NCI-H748 treated with DMSO at 0.1 percent for 48 hours (cell line): ENCODE measurements at regions not wholly inside any gene's neighbourhood (a gene's known extent, or its start where the extent isn't known, plus 50 kb on each side); places are given as distances from the start of the nearest gene placed in this dataset.
A peak's percentile ranks its signal among the peaks of the same experiment; 100 is the strongest.

ENCODE experiments used
- DNase-seq: peaks from one replicate; lab custom pipeline; 2025; lab: John Stamatoyannopoulos, UW

DNA sequence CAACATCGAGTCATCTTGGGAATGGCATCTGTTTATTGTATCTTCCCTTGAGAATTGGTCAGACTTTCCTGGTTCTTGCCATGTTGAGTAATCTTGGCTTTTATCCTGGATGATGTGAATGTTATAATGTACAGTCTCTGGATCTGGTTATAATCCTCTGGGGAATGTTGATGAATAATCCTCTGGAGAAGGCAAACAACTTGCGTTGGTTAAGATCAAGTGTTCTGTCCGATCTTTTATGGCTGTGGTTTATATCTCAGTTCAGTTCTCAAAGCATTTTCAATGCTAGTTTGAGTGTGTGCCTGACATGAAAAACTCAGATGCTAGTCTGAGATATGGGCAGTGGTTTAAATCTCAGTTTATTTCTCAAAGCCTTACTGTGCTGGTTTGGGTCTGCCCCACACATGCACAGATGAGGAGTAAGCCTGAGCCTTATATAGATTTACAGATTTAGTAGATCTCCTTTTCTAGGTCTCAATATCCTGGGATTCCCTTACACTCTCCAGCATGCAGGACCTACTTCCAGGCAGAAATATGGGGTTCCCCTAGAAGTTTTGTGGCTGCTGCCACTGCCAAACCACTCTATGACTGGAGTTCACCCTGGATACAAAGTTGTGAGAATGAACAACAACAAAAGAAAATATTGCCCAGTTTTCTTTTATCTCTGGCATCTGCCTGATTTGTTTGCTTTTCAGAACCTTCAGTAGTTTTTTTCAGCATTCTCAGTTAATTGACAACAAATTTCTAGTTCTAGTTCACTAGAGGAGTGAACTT, 191.8 kb upstream of the MAN1A1 start:
- DNase-seq = no peak

DNA sequence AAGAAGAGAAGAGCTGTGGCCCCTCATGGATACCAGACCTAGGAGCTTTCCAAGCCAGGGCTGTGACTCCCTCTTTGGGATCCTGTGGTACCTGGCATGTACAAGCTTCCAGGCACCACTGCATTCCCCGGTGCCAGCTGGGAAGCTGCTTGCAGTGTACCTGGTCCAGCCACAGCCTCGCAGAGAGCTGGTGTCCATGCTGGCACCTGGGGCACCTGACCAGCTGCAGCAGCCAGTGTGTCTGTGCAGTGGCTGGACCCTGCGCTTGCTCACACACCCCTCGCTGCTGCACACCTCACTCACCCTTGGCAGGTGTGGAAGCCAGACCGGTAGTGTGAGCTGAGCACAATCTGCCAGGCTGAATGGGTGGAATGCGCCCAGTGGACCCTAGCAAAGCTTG, 190.9 kb upstream of the MAN1A1 start:
- DNase-seq = no peak

DNA sequence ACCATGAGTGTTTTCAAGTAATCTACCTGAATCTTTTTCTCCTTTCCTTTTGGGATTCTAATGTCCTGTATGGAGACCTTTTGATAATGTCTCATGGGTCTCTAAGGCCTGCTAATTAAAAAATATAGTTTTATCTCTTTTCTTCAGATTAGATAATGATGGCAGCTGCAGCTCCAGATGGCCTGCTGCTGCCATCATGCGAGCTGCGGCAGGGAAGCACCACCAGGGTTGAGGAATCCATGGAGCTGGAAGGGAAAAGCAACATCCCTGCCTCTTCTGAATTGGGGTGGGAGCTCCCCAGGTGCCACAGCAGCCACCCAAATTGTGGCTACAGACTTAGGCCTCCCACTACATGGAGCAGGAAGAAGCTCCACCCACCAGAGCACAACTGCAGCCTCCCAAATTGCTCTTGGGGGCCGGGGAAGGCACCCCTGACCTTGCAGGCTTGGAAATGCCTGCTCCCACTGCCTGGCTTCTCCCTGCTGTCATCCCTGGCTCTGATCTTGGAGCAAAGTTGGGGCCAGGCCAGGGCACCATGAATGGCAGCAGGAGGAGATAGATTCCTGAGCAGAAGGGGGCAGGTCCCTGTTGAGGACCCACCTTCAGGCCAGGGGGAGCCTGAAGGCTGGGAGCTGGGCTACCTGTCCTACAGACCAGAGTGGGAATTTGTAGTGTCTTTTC, 189.6 kb upstream of the MAN1A1 start:
- no peak for DNase-seq

DNA sequence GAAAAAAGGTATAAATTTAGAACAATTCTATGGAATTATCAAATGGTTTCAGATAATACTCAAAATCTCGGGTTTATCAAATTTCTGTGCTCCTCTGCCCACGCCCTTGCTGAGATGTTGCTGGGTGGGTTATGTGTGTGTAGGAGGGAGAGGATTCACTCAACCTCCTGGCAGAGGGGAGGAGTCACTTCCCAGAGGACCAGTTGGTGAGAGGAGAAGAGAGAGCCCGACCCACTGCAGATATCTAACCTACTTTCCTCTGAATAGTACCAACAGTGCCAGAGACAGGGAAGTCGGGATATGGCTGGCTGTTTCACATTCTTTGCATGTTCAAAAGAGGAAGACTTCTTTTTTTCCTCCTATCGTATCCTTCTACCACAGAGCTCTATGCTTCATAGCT, 187.1 kb upstream of the MAN1A1 start:
- DNase-seq = no peak

DNA sequence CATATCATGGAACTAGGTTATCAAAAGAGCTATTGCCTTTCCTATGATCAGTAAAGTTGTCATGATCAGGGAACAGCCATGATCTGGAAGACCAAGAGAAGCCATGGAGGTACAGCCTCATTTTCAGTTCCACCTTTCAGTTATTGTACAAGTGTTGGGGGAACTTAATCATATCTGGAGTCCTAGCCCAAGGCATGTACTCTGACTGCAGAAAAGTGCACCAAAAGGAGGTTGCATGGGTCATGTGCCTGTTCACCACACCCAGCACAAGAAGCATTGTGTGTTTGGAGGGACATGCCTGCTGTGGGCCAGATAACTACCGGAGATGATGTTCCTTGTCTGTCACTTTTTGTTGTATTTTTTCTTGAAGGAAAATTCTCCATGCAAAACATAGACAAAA, 185.8 kb upstream of the MAN1A1 start:
- no peak for DNase-seq

DNA sequence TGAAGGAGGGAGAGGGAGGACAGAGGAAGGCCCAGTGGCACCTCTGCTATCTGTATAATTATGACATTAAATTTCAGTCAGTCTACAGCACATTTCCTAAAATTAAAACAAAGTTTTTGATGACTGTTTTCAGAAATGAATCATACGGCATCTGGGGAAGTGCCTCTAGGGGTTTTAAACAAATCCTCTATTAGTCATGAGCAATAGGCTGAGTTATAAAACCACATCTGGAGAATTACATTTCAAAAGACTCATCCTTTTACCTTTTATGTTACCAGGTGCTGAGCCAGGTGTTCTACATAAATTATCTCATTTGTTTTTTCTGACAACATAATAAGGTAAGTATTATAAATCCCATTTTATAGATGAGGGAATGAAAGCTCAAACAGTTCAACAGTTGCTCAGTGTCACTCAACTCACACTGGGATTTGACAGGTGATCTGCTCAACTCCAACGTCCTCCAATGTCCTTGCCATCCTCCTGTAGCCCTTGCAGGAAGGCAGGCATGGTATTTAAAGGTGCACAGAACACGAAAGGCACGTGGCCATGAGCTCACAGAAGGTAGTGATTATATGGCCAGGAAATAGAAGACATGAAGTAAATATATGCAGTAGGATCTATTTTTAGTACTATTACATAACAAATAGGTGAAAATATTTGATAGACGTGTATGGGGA, 184.2 kb upstream of the MAN1A1 start:
- no peak for DNase-seq

DNA sequence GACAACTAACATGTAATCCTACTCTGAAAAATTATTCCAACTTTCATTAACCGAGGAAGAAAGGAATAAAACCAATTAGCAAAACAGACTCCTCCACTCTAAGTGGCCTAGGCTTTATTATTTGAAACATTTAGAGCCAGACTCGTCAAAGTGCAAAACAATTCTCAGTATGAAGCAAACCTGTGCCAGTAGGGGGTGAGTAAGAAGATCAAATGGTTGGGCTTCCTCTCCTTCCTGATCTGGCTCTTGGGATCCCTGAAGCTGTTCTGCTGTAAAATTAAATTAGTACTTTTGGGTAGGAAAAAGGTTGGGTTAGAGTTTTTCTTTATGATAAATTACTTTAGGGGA, 177.6 kb upstream of the MAN1A1 start:
- DNase-seq = peak; percentile 12

DNA sequence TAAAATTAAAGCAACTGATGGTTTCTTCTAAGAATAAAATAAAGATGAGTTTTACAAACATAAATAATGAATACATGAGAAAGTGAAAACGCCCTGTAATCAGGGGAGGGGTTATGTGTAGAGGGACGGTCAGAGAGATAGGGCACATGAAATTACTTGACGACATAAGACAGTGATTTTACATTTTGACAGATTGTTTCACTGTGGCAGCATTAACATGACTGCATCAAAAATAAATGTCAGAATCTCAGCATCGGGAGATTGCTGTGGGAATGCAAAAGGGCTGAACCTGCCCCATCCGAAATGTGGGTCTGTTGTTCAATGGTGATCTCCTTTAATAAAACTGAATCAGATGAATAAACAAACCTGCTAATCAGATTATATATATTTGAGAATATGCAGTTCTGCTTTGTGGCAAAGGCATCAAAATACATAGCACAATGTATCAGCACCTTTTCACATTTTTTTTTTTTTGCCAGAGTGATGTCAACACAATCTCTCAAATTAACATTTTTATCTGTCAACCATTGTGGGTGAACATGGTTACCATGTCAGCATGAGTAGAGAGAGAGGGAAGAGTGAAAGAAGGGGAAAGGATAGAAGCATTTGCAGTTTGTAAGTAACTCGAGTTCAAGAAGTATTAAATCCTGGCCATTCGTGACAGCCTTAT, 177.1 kb upstream of the MAN1A1 start:
- DNase-seq = no peak

DNA sequence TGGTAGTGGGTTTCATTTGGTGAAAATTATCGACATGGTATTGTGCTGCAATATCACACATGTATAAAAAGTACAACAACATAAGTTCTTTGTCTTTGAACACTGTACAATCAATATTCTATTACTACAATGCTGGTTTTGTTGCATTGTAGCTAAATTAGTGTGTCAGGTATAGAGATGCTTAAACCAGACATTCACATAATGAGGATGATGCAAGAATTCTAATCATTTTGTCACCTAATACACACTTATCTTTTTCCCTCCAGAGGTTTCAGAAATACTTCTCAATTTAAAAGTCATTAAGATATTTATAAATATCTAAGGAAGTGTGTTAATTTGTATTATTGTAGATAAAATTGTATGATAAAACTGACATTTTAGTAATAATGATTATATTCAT, 174.8 kb upstream of the MAN1A1 start:
- no peak for DNase-seq

DNA sequence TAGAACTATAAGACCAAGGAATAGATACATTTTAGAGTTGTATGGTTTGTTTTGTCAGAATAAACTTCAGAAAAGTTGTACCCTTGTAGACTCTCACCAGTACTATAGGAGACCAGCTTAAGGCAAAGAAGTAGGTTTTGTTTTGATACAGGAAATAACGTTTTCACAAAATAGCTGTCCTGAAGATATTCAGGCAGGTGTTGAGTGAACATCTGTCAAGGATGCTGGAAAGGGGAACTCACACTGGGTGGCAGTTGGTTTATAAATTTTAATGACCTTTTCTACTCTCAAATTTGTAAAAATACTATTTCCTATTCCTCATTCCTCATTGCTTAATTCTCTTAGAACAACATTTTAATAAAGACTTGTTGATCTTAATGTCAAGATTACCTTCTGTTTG, 174.0 kb upstream of the MAN1A1 start:
- peak; percentile 22 for DNase-seq

DNA sequence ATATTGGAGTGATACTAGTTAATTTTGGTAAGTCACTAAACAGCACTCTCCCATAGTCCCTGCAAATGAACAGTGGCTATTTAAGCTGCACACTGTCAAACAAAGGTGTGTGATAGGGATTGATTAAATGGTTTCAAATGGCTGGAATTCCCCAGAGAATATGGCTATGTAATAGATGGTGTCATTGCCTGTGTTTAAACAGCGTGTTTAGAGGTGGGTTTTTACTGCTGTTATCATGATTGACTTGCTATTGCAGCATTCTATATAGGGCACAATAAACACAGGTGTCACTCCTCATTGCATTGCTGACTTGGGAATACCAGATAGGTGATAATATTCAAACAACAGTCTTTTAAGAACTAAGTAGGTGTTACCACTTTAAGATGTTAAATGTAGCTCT, 171.7 kb upstream of the MAN1A1 start:
- DNase-seq = peak; percentile 84

DNA sequence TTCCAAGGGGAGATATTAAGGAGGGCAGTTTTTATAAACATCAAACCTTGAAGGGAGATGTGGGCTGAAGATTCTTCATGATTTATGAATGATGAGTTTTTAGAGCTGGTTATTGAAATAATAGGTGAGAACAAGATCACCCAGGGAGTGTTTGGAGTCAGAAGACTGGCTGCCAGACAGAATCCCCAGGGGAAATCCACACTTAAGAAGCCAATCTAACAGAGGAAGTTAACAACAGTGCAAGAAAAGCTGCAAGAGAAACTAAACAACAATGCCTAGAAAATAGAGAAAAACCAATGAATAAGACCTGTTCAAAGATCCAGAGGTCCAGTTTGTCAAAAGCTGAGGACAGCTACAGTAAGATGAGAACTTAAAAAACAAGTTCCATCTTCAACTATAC, 167.9 kb upstream of the MAN1A1 start:
- DNase-seq = no peak

DNA sequence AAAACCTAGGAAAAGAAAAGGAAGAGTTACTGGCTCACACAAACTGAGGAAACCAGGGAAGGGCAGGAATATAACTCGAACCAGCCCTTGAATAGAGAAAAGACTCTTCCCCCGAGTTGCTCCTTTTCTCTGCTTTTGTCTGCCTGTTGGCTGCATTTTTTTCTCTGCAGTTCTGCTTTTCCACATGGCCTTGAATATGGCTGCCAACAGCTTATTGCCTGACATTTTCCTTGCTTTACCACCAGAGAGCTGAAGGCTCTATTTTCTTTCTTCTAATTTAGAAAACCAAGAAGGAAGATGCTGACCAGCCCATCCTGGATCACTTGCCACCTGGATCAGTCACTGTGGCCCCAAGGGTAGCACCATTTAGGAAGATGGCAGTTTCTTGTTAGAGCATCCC, 164.8 kb upstream of the MAN1A1 start:
- no peak for DNase-seq

DNA sequence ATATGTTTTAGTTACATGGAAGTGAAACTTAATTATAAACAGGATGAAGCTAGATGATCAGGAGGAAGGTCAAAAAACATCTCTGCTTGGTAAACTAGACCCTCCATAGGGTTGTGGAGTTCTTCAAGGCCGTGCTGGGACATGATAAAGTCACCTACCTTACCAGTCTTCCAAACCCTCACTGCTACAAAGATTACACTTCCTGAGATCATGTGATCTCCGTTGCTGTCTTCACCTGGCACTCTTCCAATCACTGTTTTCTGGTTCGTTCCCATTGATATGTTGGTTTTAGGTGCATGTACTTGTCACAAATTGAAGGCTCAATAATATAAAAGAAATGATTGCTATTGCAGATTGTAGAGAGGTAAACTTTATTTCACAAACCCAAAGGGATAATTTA, 161.5 kb upstream of the MAN1A1 start:
- DNase-seq = no peak

DNA sequence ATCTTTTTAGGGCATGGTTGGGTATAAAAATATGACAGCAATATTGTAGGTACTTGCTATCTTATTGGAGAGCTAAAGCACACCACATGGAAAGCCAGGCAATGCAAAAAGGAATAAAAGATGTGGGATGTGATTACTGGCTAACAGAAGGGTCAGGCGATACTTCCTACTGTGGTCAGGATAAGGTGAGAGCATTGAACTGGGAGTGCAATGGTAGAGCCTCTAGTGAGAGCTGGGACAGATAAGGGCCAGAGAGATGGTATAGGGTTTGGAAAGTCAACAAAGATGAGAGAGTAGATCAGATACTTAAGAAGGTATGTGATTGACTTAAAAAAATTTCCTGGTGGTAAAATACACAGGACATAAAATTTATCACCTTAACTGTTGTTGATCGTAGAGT, 160.7 kb upstream of the MAN1A1 start:
- DNase-seq = no peak

DNA sequence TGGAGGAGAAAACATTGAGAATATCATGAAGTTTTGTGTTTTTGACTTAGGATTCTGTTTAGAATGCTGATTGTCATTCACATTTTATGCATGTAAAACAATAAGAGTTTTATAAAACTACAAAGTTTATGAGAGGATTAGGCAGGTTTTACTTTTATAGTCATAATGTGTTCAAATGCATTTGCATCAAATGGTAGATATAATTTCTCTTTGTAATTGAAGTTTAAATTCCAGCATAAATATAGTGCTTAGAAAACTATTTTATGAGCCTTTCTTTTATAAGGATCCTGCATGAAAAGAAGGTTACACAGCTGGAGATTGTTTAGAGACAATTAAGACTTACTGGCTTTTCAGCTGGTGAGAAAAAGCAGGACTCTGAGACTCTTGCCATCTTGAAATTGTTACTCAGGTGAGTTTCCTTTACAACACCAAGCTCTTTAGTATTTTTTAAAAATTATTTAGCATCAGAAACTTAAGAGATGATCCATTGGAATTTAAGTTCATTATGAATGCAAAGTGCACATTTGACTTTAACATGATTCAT, 157.1 kb upstream of the MAN1A1 start:
- no peak for DNase-seq

DNA sequence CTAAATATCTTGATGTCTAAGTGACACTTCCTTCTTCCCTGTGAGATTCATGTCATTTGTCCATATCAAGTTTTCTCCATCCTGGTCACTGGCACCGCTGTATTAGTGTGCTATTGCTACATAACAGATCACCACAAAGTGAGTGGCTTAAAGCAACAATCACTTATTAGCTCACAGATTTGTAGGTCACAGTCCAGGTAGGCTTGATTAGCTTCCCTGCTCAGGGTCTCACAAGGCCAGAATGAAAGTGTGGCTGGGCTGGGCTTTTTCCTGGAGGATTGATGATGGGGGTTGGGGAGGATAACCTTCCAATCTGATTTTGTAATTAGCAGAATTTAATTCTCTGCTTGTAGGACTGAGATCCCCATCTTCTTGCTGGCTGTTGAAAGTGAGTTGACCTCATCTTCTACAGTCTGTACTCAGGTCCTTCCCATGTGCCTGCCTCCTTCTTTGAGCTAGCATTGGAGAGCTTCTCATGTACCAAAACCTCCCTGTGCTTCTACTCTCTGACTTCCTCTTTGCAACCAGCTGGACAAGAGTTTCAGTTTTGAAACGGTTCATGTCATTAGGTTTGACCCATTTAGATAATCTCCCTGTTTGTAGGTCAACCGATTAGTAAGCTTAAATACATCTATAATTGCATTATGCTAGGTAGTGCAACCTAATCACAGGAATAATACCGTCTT, 152.4 kb upstream of the MAN1A1 start:
- no peak for DNase-seq

DNA sequence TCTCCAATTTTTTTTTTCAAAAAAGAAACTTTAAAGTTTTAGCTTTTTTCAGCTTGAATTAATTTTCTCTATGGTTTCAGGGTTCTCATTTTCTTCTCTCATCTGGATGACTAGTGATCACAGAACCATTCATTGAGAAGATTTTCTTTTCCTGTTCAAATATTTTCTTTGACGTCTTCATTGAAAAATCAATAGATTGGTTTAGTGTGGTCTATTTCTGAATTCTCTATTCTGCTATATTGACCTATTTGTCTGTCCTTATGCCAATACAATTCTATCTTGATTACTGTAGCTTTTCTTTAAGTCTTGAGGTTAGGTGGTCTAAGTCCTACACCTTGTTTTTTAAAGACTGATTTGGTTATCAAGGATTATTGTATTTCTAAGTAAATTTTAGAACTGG, 150.2 kb upstream of the MAN1A1 start:
- no peak for DNase-seq

DNA sequence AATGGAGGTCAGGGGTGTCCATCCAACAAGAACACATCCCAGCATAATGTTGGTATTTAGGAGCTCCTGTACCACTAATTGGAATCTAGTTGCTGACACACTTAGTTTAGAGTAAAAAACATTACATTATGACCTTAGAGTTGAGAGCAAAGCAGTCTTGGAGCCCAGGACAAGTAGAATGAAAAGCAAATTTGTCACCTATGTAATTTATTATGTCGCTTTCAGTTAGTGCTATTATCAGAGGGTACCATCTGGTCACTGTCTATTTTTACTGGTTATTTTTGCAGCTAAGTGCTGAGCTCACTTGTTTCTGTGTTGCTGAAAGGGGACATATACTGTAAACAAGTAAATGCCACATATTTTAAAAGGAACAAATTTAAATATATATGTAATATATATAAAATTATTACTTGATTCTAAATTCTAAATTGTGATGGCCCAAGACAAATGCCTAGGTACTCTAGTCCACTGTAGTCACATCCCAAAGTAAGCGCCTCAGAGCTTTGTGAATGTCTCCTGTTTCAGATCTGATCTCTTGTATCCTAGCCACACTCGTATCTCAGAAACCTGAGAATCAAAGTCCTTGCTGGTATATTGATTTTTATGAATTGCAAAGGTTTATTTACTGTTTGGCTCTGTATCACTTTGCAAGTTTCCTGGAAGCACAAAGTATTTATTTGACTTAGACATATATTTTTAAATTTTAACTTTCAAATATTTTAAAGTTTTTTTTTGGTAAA, 148.6 kb upstream of the MAN1A1 start:
- no peak for DNase-seq

DNA sequence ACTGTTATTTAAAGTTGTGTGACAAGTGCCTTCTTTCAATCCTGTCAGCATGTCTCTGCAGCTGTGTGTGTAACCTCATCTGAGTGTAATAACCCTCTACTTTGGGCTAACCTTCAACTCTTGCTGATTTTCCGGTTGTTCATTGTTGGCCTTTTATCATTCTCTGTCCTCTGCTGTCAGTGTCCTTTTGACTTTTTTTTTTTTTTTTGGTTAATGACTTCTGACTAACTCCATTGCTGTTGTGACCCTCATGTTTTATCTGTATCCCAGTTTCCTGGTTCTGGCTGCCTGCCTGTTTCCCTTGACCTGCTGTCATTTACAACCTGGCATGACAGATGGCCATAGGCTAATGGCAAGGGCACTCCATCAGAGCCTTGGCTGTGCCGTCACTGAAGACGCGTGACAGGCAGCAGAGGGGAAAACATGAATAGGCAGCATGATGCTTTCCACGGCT, 145.7 kb upstream of the MAN1A1 start:
- peak; percentile 40 for DNase-seq

DNA sequence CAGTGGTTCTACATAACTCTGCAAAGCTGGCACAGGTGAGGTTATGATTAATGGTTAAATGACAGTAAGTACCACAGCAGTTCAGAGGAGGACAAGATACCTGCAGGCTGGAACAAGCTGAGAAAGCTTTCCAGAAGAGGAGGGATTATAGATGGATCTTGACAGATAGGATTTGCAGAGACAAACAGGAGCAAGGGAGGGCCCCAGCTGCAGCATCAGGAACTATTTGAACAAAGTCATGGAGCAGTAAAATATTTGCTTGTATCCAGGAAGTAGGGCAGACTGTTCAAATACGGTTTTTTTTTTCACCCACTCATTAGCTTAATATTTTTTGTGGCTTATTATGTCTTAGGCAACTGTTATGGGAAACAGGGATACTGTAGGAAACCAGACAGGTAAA, 144.4 kb upstream of the MAN1A1 start:
- DNase-seq = peak; percentile 78
